A549 (cell line): ENCODE measurements at regions not wholly inside any gene's neighbourhood (a gene's known extent, or its start where the extent isn't known, plus 50 kb on each side); places are given as distances from the start of the nearest gene placed in this dataset.

Source experiments
- CTCF ChIP-seq: fragments of >200 bp; sonication (Bioruptor Twin); formaldehyde crosslinking; IDR thresholded peaks from 3 replicates; pipeline ENCODE4 v1.5.1; 2016
- EP300 ChIP-seq, 2 experiments: fragments of >200 bp; sonication (Bioruptor Twin); formaldehyde crosslinking; IDR thresholded peaks; 2 replicates in 1 of 2; 3 replicates in 1 of 2; pipeline ENCODE4 v1.6.1; 2016 to 2017
- POLR2A ChIP-seq: IDR thresholded peaks from 2 replicates; pipeline ENCODE4 v1.6.1; 2012; ENCODE audit warnings: mild to moderate bottlenecking, low read length
- RCOR1 ChIP-seq: fragments of 150-350 bp; IDR thresholded peaks from 2 replicates; pipeline ENCODE4 v1.6.1; 2014; ENCODE audit warnings: antibody characterized with exemption, low read length, low read depth
- TP53 ChIP-seq: fragments of 250-450 bp; sonication (Bioruptor Pico); IDR thresholded peaks from 2 replicates; pipeline ENCODE4 v1.5.0; 2021; ENCODE audit warnings: mild to moderate bottlenecking, moderate library complexity

- TF ChIP-seq TP53 (CRISPR knock-in tag) = no peak
- TF ChIP-seq POLR2A = no peak
- TF ChIP-seq RCOR1 = no peak
- no peak for TF ChIP-seq CTCF
- no peak for TF ChIP-seq EP300 (IDR thresholded peaks at IDR 0.05)
Observed at GRCh38 chr15:79661411-79661810, 229.3 kb downstream of the MINAR1 start.
